Midbrain (tissue), 1 donor: ENCODE measurements at regions not wholly inside any gene's neighbourhood (a gene's known extent, or its start where the extent isn't known, plus 50 kb on each side); places are given as distances from the start of the nearest gene placed in this dataset.
"Not testable (repeated sequence)": the region's sequence is repeated elsewhere in the genome, so short reads cannot be mapped to it uniquely, and the experiment has no call there.

Experiments
- DNase-seq: peaks from one replicate; lab custom pipeline; 2025; lab: John Stamatoyannopoulos, UW

DNA sequence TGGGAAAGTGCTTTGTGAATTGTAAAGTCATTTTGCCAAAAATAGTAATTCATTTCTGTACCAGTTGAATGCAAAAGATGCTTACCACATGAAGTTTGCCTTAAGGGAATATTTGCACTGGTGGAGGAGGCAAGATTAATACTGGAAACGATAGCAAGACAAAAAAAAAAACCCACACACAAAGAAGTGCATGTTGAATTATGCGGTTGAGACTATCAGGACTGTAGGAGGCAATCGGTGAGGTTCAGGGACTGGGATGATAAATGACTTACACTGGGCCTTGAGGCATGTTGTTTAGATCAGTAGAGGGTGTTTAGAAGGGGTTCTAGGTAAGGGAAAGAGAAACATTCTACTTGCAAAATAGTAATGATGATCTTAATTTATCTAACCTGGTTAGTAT, 142.2 kb upstream of the HMGA2 start:
- DNase-seq, result no peak

DNA sequence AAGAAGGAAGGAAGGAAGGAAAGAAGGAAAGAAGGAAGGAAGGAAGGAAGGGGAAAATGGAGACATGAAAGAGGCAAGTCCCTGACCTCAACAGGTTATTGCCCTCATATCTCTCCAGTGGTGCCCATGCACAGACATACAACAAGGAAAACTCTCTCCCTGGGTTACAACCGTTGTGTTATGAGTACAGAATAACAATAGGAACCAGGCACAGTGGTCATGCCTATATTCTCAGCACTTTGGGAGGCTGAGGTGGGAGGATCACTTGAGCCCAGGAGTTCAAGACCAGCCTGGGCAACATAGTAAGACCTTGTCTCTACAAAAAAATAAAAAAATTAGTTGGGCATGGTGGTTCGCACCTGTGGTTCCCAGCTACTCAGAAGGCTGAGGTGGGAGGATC, 139.4 kb upstream of the HMGA2 start:
- DNase-seq, result no peak

DNA sequence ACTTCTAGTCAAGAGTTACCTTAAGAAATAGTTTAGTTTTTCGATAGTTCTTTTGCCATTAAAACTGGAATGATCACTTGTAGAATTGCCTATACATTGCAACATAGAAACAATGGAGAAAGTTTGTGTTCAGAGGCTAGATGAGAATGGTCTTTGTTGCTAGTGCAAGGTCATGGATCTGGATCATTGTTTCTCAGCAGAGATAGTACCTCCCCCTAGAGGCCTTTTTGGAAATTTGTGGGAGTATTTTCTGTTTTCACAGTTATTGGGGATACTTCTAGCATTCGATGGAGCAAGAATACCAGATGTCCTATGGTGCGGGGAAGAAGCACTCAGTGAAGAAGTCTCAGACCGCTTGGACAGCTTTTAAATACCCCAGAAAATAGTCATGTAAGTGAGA, 138.8 kb upstream of the HMGA2 start:
- no peak for DNase-seq

DNA sequence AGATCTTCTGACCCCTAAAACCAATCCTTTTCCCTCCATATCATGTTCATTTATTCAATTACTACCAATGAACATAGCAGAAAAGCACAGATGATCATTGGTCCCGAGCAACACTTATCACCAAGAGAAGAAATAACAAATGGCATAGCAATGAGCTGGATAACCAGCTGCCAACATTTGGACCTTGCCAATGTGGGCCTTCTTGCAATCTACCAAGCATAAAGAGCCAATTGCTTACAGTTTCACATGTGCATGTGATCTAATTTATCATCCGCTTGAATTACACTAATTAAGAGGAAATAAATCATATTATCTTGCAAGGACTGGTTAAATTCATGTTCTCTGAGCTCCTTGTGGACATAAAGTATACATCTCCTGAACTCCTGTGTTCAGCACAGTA, 134.8 kb upstream of the HMGA2 start:
- DNase-seq, result no peak

DNA sequence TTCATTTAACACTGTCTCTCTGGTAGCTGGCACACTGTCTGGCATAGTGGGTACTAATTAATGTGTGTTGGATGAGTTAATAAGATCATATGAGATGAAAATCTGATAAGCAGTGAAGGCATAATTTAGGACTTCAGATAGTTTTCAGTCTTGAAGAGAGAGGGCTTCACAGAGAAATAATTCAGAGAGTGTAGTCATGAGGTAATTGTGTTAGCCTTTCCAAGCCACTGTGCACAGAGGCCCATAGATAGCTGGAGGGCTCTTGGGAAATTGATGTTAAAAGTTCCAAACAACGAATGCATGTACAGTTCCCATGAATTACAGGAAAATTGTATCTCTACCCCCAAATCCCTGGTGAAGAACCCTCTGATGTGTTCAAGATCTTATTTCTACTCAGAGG, 133.8 kb upstream of the HMGA2 start:
- DNase-seq, result no peak

DNA sequence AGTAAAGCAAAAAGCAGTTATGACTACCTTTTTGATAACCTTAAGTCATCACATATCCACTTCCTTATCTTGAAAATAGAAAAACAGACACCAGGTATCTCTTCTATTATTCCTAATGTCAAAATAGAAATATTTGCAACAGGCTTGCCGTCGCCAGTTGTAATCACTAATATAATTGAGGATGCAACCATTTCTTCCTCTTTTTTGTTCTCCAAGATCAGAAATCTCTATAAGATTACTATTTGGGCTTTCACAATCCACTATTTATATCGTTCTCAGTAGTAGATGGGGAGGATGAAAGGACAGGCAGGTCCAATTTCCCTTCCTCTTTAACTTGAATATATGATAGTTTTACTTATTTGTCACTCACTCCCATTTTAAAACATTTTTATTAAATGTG, 130.2 kb upstream of the HMGA2 start:
- DNase-seq, result no peak

DNA sequence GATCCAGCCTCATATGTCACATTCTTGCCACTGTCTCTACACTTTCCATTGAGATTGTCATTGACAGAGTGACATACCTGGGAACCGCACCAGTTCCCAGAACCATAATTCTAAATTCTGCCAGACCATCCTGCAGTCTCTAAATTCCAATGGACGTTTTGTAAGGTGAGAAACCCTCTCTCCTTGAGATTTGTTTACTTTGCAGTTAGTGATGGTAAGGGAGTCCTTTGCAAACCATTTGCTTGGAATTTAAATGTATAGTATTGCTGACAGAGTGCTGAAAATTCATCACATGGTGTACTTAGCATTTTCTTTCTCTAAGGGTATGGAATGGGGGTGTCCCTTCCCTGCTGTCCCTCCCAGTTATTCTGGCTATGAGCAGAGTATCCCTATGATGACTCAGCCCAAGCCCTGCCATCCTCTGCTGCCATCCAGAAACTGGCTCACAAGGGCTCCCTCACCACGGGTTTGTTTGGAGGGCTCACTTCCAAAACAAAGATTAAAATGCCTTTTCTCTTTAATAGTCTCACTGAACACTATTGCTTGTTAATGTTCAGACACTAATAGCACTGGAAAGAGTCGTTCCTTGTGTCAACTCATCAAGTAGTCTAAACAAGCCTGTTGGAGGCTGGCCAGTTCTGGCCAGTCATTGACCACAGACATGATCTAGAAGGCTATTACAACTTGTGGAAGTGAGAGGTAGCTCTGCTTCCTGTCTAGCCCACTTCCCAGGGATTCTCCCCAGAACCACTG, 129.0 kb upstream of the HMGA2 start:
- no peak for DNase-seq

DNA sequence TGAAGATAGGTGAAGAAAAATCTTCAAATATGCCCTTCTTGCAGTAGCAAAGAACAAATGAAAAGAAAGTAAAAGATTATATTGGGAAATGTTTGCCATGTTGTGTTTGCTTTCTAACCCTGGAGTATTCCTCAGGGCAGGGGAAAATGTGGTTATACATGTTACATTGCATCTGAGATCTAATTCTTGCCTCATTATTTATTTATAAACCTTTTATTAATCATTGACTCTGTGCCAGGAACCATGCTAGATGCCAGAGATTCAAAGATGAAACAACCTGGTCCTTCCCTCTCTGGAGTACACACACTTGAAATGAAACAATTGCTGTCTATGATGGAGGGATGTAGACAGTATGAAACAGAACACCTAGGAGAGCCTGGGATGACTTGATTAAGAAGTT, 128.1 kb upstream of the HMGA2 start:
- DNase-seq, result no peak

DNA sequence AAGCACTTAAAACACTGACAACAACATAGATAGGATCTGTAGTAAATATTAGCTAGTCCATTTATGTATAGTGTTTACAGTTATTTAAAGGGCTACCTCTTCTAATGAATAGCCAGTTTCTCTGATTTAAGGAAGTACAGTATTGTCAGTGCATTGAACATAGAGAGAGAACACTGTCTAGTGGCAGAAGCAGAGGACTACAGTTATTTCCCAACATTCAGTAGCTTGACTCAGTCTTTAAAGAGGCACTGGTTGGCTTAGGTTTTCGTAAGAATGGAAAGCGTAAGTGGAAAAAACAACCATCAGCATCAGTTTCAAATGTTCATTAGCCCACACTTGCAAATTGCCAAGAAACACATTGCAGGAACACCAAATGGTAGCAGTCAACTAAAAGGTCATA, 125.0 kb upstream of the HMGA2 start:
- DNase-seq, result no peak

DNA sequence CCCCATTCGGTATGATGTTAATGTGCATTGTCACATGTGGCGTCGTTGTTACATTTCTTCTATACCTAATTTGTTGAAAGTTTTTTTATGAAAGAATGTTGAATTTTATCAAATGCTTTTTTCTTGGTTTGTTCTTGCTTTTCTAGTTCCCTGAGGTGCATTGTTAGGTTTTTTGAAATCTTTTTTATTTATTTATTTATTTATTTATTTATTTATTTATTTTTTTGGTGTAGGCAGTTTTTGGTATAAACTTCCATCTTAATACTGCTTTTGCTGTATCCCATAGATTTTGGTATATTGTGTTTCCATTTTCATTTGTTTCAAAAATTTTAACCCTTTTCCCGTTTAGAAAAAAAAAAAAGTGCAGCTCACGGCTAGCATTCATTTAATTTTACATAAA, 121.1 kb upstream of the HMGA2 start:
- no peak for DNase-seq

DNA sequence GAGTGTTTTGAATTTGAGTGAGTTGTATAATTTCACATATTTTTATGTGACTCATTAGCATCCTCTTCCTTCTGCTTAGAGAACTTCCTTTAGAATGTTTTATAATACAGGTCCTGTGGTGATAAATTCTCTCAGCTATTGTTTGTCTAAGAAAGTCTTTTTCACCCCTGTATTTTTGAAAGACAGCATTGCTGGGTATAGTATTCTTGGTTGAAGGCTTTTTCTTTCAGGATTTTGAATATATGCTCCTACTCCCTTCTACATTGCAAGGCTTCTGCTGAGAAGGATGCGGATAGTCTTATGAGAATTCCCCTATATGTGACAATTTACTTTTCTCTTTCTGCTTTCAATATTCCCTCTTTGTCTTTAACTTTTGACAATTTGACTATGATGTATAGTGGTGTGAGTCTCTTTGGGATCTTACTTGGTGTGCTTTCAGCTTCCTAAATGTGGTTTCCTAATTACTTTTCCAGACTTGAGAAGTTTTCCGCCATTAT, 118.9 kb upstream of the HMGA2 start:
- no peak for DNase-seq

DNA sequence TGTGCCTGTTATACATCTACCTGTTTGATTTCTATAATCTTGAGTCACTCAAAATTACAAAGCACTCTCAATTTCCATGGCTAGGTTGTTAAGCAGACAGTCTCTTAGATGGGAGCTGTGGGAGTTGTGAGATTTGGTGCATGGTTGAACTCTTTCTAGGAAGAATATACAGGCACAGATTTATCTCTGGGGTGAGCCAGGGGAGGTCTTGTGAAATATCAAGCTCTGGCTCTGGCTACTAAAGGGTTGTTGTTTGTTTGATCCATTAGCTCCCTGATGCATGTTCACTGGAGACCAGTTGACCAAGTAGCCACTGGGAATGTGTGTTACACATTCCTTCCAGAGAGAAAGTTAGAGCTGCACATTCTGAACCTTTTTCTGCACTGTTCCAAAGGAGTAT, 117.2 kb upstream of the HMGA2 start:
- no peak for DNase-seq

DNA sequence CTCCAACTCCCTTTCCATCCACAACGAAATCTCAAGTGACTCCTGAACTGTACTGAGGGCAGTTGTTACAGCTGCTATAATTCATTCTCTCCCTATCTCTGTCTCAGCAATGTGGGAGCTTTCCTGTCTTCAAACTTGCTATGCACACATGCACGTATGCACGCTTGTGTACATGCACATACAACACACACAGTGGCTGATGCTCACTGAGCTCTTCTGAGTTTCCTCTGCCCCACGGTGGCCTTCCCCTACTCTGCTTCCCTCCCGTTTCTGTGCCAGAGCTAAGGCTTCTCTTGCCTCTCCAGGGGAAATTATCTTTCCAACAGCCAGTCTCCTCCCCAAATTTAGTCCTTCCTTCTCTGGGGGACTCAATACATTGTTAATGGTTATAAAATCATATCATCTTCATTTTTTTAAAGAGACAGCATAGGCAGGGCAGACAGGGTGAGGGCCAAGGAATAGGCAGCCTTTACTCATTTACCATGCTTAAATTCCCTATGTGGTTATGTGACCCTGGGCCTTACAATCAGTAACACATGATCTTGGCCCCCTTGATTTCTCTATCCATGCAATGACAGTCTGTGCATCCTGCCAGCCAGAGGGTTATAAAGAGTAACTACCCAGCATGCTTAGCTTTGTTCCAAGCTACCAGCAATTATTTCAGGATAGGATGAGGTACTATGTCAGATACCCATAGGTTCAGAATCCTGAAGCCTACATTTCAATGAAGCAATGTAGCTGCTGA, 111.9 kb upstream of the HMGA2 start:
- DNase-seq, result no peak

DNA sequence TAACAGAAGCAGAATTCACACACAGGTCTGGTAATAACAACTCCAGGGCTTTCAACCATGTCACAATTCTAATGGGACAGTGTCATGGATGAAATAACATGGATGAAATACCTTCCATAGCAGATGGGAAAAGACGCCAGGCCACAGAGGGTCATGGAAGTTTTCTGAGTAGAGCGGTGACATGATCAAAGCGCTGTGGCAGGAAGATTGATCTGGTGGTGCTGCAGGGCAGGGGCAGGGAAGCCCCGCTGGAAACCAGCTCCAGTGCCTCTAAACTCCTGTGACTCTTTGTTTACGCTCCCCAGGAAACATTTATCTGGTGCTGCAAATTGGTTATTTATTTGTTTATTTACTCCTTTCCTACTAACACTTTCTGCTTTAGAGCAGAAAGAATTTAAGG, 108.3 kb upstream of the HMGA2 start:
- no peak for DNase-seq

DNA sequence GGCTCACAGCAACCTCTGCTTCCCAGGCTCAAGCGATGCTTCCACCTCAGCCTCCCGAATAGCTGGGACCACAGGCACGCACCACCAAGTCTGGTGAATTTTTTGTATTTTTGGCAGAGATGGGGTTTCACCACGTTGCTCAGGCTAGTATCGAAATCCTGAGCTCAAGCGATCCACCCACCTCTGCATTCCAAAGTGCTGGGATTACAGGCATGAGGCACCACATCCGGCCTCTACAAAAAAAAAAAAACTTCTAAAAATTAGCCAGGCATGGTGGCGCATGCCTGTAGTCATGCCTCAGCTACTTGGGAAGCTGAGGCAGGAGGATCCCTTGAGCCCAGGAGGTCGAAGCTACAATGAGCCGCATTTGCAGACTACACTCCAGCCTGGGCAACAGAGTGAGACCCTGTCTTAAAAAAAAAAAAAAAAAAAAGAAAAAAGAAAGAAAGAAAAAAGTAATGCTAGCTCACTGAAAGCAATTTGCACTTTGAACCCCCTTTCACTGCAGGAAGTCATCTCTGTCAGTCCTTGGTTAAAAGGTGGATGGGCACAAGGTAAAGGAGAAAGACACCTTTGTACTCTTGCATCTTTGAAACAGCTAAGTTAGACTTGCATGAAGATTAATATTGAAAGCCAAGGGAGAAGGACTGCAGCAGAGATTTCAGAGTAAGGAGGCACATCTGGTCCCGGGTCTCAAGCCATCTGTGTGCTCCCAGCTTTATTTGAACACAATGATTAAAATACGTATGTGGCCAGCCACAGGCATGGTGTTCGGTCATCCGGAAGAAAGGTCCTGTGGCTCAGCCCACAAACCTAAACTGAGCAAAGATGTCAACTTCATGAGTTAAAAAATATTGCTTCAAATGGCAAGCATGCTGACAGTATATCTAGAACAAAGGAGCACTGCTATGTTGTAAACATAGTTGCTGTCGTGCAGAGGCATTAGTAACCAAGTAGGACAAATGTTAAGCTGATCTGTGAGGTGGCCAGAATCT, 103.8 kb upstream of the HMGA2 start:
- no peak for DNase-seq

DNA sequence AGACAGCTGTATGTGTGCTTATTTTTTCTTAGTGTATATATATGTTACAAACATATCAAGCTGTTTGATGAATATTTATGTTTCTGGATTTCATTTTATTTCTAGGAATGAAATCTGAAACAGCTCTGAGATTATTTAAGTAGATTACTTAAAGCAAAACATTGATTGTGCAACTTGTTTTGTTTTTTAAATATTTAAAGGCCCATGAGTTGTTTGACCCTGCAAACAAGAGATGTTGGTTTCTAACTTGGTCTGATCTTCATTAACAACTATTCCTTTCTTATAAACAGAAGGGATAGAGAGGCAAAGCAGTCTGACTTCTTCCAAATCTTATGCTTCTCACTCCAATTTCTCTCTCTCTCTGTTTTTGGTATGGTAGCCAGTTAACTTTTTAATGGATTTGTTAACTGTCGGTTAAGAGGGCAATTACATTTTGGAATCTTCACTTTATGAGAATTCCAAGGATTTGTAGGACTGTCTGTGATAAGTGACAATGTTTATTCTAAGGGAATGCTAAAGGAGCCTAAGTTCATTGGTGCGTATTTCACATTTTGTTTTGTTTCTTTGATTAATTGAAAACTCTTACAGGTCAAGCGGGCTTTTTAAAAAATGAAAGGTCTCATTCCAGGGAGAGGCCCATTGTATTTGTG, 102.6 kb upstream of the HMGA2 start:
- no peak for DNase-seq

DNA sequence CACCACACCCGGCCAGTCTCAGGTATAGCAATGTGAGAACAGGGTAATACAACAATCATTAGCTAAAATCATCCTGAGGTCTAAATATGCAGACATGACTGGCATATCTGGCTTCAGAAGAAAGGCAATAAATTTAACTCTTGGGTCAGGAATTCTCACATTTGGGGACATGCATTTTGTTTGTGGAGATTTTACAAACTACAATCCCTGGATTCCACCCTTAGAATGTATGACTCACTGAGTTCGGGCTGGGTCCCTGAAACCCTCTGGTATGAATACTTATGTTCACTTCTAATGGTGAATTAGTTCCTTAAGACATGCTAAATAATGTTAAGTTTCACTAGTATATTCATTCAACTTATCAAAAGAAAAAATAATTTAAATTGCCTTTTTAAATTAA, 98.9 kb upstream of the HMGA2 start:
- DNase-seq, result no peak

DNA sequence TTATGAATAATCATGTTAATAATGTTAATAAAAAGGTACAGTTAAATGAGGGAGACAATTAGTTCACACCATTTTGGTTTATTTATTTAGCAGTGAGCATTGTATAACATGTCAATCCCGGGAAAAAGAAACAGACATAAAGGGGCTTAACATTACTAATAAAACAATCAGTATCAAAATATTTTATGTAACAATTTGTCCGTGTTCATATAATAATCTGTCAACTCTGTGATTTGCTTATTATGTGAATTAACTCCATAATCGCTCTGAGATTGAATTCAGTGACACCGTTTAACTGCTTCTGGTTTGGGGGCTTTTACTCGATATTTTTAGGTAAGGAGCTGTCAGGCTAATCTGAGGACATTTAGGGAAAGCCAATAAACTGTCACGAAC, 95.8 kb upstream of the HMGA2 start:
- DNase-seq, result no peak

DNA sequence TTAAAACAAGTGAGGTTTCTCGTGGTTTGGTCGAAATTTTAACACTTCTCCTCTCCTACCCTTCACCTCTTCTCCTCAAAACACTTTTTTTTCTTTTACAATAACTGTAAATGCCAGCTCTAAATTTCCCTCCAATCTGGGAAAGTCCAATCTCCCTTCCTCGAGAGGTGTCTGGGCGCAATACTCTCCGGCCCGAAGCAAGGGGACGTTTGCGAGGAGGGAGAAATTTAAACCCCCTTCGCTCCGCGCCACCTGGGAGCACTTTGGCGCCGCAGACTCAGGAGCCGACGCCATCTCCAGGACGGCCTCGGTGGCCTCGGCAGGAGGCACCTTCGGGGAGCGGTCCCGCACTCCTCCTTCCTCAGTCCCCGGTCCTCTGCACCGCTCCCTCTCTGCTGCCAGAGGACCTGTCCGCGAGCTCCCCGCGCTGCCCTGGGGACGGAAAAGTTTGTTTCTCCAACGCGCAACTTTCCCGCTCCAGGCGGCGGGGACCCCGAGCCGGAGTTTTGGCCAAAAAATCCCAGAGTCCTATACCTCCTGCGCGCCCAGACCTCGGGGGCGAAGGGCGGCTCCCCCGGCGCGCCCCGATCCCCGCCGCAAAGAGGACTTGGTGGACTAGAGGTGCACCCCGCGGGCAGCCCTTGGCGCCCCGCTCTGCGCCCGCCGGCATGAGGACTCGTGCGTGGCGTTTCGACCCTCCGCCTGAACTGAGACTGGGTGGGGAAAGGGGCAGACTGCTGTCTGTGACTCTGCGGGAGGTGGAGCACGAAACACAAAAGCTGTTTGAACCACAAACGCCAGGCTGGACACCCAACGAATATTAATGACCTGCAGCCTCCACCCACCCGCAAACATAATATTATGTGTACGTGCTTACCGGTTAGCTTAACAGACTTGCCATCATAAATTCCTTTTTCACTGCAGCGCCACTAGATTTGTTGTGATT, 95.2 kb upstream of the HMGA2 start:
- DNase-seq, result no peak

DNA sequence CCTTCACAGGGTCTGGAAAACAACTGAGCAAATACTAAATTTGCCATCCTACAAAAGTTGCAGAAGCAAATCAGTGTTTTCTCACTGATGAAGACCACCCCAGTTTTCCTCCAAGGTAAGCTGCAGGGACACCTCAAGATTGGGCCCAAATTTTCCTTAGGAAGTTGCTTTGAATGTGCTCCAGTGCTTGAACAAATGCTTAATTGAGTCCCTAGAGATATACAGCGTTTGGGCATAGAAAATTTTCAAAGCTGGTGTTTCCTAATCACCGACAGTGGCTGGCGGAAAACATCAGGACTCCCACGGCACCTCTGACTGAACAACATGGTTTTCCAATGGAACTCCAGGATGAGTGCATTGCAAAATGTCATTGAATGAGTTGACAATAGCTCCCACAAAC, 92.5 kb upstream of the HMGA2 start:
- no peak for DNase-seq

DNA sequence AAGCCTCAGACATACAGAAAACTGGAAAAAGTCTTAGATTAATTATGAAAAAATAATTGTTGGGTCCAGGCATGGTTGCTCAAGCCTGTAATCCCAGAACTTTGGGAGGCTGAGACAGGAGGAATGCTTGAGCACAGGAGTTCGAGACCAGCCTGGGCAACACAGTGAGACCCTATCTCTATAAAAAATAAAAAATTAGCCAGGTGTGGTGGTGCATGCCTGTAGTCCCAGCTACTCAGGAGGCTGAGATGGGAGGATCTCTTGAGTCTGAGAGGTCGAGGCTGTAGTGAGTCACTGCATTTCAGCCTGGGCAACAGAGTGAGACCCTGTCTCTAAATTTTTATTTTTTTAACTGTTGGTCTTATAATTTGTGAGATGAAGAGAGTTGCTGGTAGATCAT, 90.6 kb upstream of the HMGA2 start:
- DNase-seq, result not testable (repeated sequence)
